HL-60 (cell line): ENCODE measurements at regions not wholly inside any gene's neighbourhood (a gene's known extent, or its start where the extent isn't known, plus 50 kb on each side); places are given as distances from the start of the nearest gene placed in this dataset.

Source experiments
- DNase-seq, 2 experiments: peaks; one replicate each; pipeline ENCODE4 v3.0.0-alpha.2; 2010 to 2020; ENCODE audit warnings: low read depth in 1 of 2, low spot score in 1 of 2
- H3K27ac ChIP-seq: fragments of 250-450 bp; sonication (Bioruptor Pico); replicated peaks from 2 replicates; pipeline ENCODE4 v1.5.1; 2020; ENCODE audit warnings: mild to moderate bottlenecking, moderate library complexity
- H3K27me3 ChIP-seq: fragments of 250-450 bp; sonication (Bioruptor Pico); 2 replicates; pipeline ENCODE4 v1.5.1; 2021; ENCODE audit warnings: mild to moderate bottlenecking, moderate library complexity; ENCODE audit not compliant: insufficient read depth, poor library complexity, severe bottlenecking
- H3K4me3 ChIP-seq: replicated peaks from 2 replicates; pipeline ENCODE4 v1.5.1; 2011; ENCODE audit warnings: mild to moderate bottlenecking, control low read depth, low read length; ENCODE audit not compliant: insufficient read depth
- CTCF ChIP-seq: IDR thresholded peaks from one replicate; pipeline ENCODE4 v1.5.1; 2011; ENCODE audit warnings: low read length, control low read depth, inconsistent platforms; ENCODE audit not compliant: insufficient read depth
- GABPA ChIP-seq: IDR thresholded peaks from 2 replicates; pipeline ENCODE4 v1.6.1; 2012; ENCODE audit warnings: low read depth
- POLR2AphosphoS5 ChIP-seq: IDR thresholded peaks from 2 replicates; pipeline ENCODE4 v1.6.1; 2012; ENCODE audit warnings: low read depth
- REST ChIP-seq: IDR thresholded peaks from 2 replicates; pipeline ENCODE4 v1.6.1; 2012; ENCODE audit warnings: low read depth; ENCODE audit not compliant: insufficient replicate concordance
- SPI1 ChIP-seq: IDR thresholded peaks from 2 replicates; pipeline ENCODE4 v1.6.1; 2012; ENCODE audit warnings: low read depth, mild to moderate bottlenecking, borderline replicate concordance

- H3K27ac ChIP-seq = no peak overlapping the region
- TF ChIP-seq CTCF = no peak
- TF ChIP-seq REST = no peak
- no peak for TF ChIP-seq GABPA
- TF ChIP-seq SPI1 = no peak
- no peak for TF ChIP-seq POLR2AphosphoS5
- no peaks in the 10 kb centered on the region for H3K27me3 ChIP-seq
- no peak overlapping the region for H3K4me3 ChIP-seq
- DNase-seq = no peak
Measured at GRCh38 chr2:61702088-61702467, 151.8 kb downstream of the FAM161A start.

- Histone ChIP-seq H3K4me3 (no peak overlapping the region), H3K27me3 (no peaks in the 10 kb centered on the region), H3K27ac (no peak overlapping the region)
- no peak for DNase-seq
- TF ChIP-seq SPI1 (no peak), POLR2AphosphoS5 (no peak), CTCF (no peak), REST (no peak), GABPA (no peak)
Measured at GRCh38 chr2:61700464-61700863, 153.4 kb downstream of the FAM161A start.

GRCh38 chr2:61694312-61695274 is 156.4 kb upstream of the XPO1 start:
- TF ChIP-seq POLR2AphosphoS5 (peak; percentile 93), REST (no peak), SPI1 (peak; percentile 96)
- Histone ChIP-seq H3K4me3 (peak overlapping the region; percentile 99), H3K27ac (peak overlapping the region; percentile 75), H3K27me3 (no peaks in the 10 kb centered on the region)
- DNase-seq = peak; percentile 89 to 95
